ENCODE measurements at regions not wholly inside any gene's neighbourhood (a gene's known extent, or its start where the extent isn't known, plus 50 kb on each side); places are given as distances from the start of the nearest gene placed in this dataset.
"Not testable (repeated sequence)": the region's sequence is repeated elsewhere in the genome, so short reads cannot be mapped to it uniquely, and the experiment has no call there.

GRCh38 chr7:13800694-13801448 is 188.6 kb downstream of the ETV1 start:
- no peak for DNase-seq
- Histone ChIP-seq H3K9me3 (ENCODE audit: severe bottlenecking) (no peaks in the 10 kb centered on the region), H3K4me3 (ENCODE audit: low read depth, low read length) (no peak overlapping the region), H3K36me3 (no peaks in the 10 kb centered on the region), H3K27ac (no peak overlapping the region), H3K27me3 (ENCODE audit: insufficient read depth, low read depth, severe bottlenecking) (no peaks in the 10 kb centered on the region)
- no peak for TF ChIP-seq CTCF (IDR thresholded peaks at IDR 0.05; ENCODE audit: low read depth, low read length)

- TF ChIP-seq CTCF (IDR thresholded peaks at IDR 0.05; ENCODE audit: low read depth, low read length): no peak
- no peak for DNase-seq
- H3K36me3 ChIP-seq: no peaks in the 10 kb centered on the region
- H3K27ac ChIP-seq: no peak overlapping the region
- no peak overlapping the region for H3K4me3 ChIP-seq (ENCODE audit: low read depth, low read length)
- no peaks in the 10 kb centered on the region for H3K27me3 ChIP-seq (ENCODE audit: insufficient read depth, low read depth, severe bottlenecking)
- no peaks in the 10 kb centered on the region for H3K9me3 ChIP-seq (ENCODE audit: severe bottlenecking)
Observed at GRCh38 chr7:13801669-13802068, 187.8 kb downstream of the ETV1 start.

DNA sequence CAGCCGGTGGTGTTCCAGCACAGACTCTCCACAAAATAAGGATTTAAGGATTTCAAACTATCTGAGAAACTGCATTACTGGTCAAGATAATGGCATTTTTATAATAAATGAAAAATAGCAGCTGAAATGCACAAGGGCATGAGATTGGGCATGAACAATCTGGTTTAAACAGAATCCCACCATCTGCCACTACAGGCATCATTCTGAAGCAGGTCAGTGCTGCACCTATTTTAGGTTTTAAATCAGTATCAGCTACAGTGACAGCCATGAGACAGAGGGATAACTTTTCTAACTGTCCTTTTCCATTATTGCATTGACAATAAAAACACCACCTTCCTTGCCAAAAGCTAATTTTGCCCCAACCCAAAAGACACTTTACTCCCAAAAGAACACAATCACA is 186.8 kb downstream of the ETV1 start:
- DNase-seq: no peak
- H3K36me3 ChIP-seq: no peaks in the 10 kb centered on the region
- TF ChIP-seq CTCF (IDR thresholded peaks at IDR 0.05; ENCODE audit: low read depth, low read length): no peak
- no peak overlapping the region for H3K27ac ChIP-seq
- no peak overlapping the region for H3K4me3 ChIP-seq (ENCODE audit: low read depth, low read length)
- H3K27me3 ChIP-seq (ENCODE audit: insufficient read depth, low read depth, severe bottlenecking): no peaks in the 10 kb centered on the region
- H3K9me3 ChIP-seq (ENCODE audit: severe bottlenecking): no peaks in the 10 kb centered on the region

DNA sequence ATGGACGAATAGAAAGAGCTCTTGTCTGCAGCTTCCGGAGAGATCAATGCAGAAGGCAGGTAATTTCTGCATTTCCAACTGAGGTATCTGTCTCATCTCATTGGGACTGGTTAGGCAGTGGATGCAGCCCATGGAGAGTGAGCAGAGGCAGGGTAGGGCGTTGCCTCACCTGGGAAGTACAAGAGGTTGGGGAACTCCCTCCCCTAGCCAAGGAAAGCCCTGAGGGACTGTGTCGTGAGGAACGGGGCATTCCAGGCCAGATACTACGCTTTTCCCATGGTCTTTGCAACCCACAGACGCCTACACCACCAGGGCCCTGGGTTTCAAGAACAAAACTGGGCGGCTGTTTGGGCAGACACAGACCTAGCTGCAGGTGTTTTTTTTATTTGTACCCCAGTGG is 186.3 kb downstream of the ETV1 start:
- H3K4me3 ChIP-seq (ENCODE audit: low read depth, low read length): no peak overlapping the region

GRCh38 chr7:13806089-13806867 is 183.2 kb downstream of the ETV1 start:
- H3K27me3 ChIP-seq (ENCODE audit: insufficient read depth, low read depth, severe bottlenecking); H3K4me3 ChIP-seq (ENCODE audit: low read depth, low read length); DNase-seq; H3K9me3 ChIP-seq (ENCODE audit: severe bottlenecking); H3K27ac ChIP-seq; H3K36me3 ChIP-seq: not testable (repeated sequence)

More for the DNA sequence above, 186.3 kb downstream of the ETV1 start:
- DNase-seq: no peak
- Histone ChIP-seq H3K9me3 (ENCODE audit: severe bottlenecking) (no peaks in the 10 kb centered on the region), H3K27me3 (ENCODE audit: insufficient read depth, low read depth, severe bottlenecking) (no peaks in the 10 kb centered on the region), H3K27ac (no peak overlapping the region), H3K36me3 (no peaks in the 10 kb centered on the region)
- TF ChIP-seq CTCF (IDR thresholded peaks at IDR 0.05; ENCODE audit: low read depth, low read length): no peak

- not testable (repeated sequence) for H3K9me3 ChIP-seq (ENCODE audit: severe bottlenecking); H3K27me3 ChIP-seq (ENCODE audit: insufficient read depth, low read depth, severe bottlenecking); H3K36me3 ChIP-seq; DNase-seq; H3K27ac ChIP-seq; H3K4me3 ChIP-seq (ENCODE audit: low read depth, low read length)
Observed at GRCh38 chr7:13817230-13817629, 172.2 kb downstream of the ETV1 start.

Data from WERI-Rb-1 (cell line).